ENCODE measurements at regions not wholly inside any gene's neighbourhood (a gene's known extent, or its start where the extent isn't known, plus 50 kb on each side); places are given as distances from the start of the nearest gene placed in this dataset.

- no peak for DNase-seq (ENCODE audit: extremely low spot score)
- POLR2A ChIA-PET = no interaction called here
- TF ChIP-seq CTCF (IDR thresholded peaks at IDR 0.05; ENCODE audit: control extremely low read depth, extremely low read depth, low read depth, missing control alignments) = no peak
- CTCF ChIA-PET = interaction anchor here (0.8 to 0.9 kb wide), 2 partner anchors 21 to 114 kb away, joined by 3 read pairs; no protein-coding TSS in a partner anchor
Measured at GRCh38 chr2:146931109-146931508, 913.7 kb upstream of the ACVR2A start.

DNA sequence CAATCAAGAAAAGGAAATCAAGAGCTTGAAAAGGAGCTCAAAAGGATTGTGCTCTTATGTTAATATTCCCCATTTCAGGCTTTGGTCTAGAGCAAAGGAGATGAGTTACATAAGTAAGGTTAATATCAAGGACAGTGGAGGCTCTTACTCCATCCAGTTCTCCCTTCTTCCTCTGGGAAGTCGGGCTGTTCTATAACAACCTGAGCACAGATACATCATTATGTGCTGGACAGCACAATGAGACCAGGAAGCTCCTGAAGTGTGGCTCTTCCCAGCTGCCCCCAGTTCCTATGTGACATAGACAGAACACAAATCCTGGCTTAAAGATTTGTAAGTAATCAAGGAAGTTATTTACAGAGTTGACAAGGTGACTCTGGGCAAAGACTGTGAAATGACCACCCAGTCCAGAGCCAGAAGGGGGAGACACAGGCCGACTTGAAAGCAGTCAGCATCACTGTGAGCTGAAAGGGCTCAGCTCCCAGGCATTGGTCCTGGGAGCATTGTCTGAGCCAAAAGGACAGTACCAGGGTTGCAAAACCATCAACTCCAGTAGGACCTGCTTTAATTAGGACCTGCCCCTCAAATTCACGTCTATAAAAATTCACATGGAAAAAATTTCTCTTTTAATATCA, 917.6 kb upstream of the ACVR2A start:
- POLR2A ChIA-PET = no interaction called here
- CTCF ChIA-PET = interaction anchor here (1.4 to 1.7 kb wide), 3 partner anchors 9 to 984 kb away, joined by 3 to 9 read pairs (median 7); no protein-coding TSS in a partner anchor
- peak; percentile 6 for DNase-seq (ENCODE audit: extremely low spot score)
- TF ChIP-seq CTCF (IDR thresholded peaks at IDR 0.05; ENCODE audit: control extremely low read depth, extremely low read depth, low read depth, missing control alignments) = peak; percentile 60

DNA sequence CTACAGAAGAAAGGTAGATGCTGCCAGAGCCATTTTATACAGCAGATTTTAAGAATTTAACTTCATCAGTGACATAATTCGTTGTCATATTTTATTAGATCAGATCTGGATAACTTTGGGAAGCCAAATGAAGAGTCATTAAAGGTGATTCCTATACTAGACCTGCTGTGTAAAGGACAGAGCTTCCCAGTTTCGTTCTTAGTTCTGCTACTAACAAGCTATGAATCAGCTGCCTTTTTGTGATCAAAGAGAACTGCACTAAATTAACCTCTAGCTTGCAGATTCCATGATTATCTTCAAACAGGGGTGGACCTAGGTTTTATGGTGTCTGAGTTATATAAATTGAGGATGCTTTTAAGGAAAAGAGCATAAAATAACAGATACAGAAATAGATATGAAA, 926.5 kb upstream of the ACVR2A start:
- TF ChIP-seq CTCF (IDR thresholded peaks at IDR 0.05; ENCODE audit: control extremely low read depth, extremely low read depth, low read depth, missing control alignments) = no peak
- CTCF ChIA-PET = interaction anchor here (1.1 to 2.3 kb wide), 3 partner anchors 9 to 13 kb away, joined by 4 to 9 read pairs (median 4); no protein-coding TSS in a partner anchor
- DNase-seq (ENCODE audit: extremely low spot score) = no peak
- POLR2A ChIA-PET = no interaction called here

DNA sequence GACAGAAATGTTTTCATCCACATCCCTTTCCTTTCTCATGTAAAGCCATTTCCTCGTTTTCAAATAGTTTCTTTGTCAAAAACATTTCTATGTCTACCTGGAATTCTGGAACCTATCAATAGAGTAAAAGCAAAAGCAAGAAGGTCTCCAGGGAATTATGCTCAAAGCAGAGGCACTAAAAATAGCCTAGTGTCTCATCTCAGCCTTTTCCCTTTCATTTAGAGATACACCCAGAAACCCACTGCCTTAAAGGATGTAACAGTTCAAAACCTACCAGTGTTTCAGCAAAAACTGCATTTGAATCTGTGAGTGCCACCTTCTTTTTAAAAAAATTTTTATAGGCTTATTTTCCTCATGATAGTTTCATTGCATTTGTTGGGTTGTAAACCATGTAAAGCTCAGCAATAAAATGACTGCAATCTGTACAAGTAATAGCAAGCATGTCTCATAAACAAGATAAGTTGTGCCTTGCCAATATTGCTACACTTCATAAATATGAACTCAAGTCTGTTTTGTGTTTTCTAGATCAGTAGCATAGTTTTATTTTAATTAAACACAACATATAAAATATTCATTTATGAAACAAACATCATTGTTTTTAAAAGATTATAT, 927.3 kb upstream of the ACVR2A start:
- POLR2A ChIA-PET = no interaction called here
- no peak for TF ChIP-seq CTCF (IDR thresholded peaks at IDR 0.05; ENCODE audit: control extremely low read depth, extremely low read depth, low read depth, missing control alignments)
- CTCF ChIA-PET = interaction anchor here (1.1 to 2.3 kb wide), 2 partner anchors 9 to 10 kb away, joined by 4 to 9 read pairs; no protein-coding TSS in a partner anchor
- DNase-seq (ENCODE audit: extremely low spot score) = no peak

DNA sequence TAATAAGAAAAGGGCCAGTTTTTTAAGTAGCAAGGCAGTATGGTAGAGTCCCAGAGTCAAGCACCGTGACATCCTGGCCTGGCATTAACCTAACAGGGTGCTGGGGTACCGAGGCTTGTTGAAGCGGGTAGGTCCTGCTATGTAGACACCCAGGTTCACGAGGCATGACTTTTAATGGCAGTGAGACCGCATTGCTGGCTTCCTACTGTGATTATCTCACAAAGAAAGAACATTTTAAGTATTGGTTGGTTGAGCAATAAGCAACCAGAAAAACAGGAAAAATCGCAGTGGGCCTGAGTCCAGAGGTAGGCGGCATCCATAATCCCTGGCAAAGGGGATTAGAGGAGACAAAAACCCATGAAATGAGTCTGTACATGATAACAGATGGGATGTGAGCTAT, 927.9 kb upstream of the ACVR2A start:
- no peak for DNase-seq (ENCODE audit: extremely low spot score)
- TF ChIP-seq CTCF (IDR thresholded peaks at IDR 0.05; ENCODE audit: control extremely low read depth, extremely low read depth, low read depth, missing control alignments) = no peak
- CTCF ChIA-PET = interaction anchor here (2.3 kb wide), 1 partner anchor 10 kb away, joined by 9 read pairs; no protein-coding TSS in a partner anchor
- POLR2A ChIA-PET = no interaction called here

GRCh38 chr2:146913476-146913875, 931.4 kb upstream of the ACVR2A start:
- ChIA-PET POLR2A (no interaction called here), CTCF (interaction anchor here (1.1 to 1.5 kb wide), 2 partner anchors 9 to 11 kb away, joined by 4 to 5 read pairs; no protein-coding TSS in a partner anchor)
- DNase-seq (ENCODE audit: extremely low spot score) = no peak
- no peak for TF ChIP-seq CTCF (IDR thresholded peaks at IDR 0.05; ENCODE audit: control extremely low read depth, extremely low read depth, low read depth, missing control alignments)
